A549 (cell line): ENCODE measurements at regions not wholly inside any gene's neighbourhood (a gene's known extent, or its start where the extent isn't known, plus 50 kb on each side); places are given as distances from the start of the nearest gene placed in this dataset.

Source experiments
- ATAC-seq, 2 experiments: fragments of 200-7000 bp in 1 of 2; fragments of >200 bp in 1 of 2; cut with Nextera tagmentation in 1 of 2; cut with Tn5 transposase in 1 of 2; 3 replicates each; pipeline versions ENCODE4 v1.8.0 to v1.9.1; 2018 to 2020; ENCODE audit warnings: mild to moderate bottlenecking in 1 of 2, moderate library complexity in 1 of 2
- CTCF ChIA-PET: fragments of 300-600 bp; sonication (Branson Sonifier 250); formaldehyde crosslinking; extraction: SDS; loops from one replicate; lab custom pipeline; 2021; ENCODE audit warnings: antibody characterized with exemption, inconsistent platforms; lab: Yijun Ruan, JAX
- POLR2A ChIA-PET: fragments of 350-600 bp; formaldehyde crosslinking; extraction: SDS; loops from one replicate; lab custom pipeline; 2021; ENCODE audit warnings: antibody characterized with exemption, inconsistent platforms; lab: Yijun Ruan, JAX
- DNase-seq, 2 experiments: peaks; one replicate each; pipeline versions ENCODE4 v3.0.0 to v3.0.0-alpha.2; 2011 to 2016; ENCODE audit warnings: low read depth in 1 of 2, low spot score in 1 of 2
- FAIRE-seq: peaks from 2 replicates; lab custom pipeline; 2011; peaks lifted over from hg19 to GRCh38; lab: Jason Lieb, UNC
- H3K27ac ChIP-seq, 2 experiments: fragments of >200 bp; sonication (Bioruptor Twin); formaldehyde crosslinking; 3 replicates each; pipeline ENCODE4 v1.5.1; 2016 to 2017
- H3K4me1 ChIP-seq: fragments of >200 bp; sonication (Bioruptor Twin); formaldehyde crosslinking; 3 replicates; pipeline ENCODE4 v1.6.1; 2016
- H3K4me2 ChIP-seq: fragments of >200 bp; sonication (Bioruptor Twin); formaldehyde crosslinking; 3 replicates; pipeline ENCODE4 v1.6.1; 2016
- H3K4me3 ChIP-seq: fragments of >200 bp; sonication (Bioruptor Twin); formaldehyde crosslinking; 3 replicates; pipeline ENCODE4 v1.5.1; 2016
- H3K9me3 ChIP-seq: fragments of >200 bp; sonication (Bioruptor Twin); formaldehyde crosslinking; 3 replicates; pipeline ENCODE4 v1.6.1; 2016
- ATOH8 ChIP-seq: fragments of 250-450 bp; sonication (Bioruptor Pico); IDR thresholded peaks from 2 replicates; pipeline ENCODE4 v1.5.0; 2020; ENCODE audit warnings: low read depth, mild to moderate bottlenecking, moderate library complexity
- BHLHE40 ChIP-seq: IDR thresholded peaks from 2 replicates; pipeline ENCODE4 v1.6.1; 2012; ENCODE audit warnings: low read depth, low read length, inconsistent platforms
- CBX2 ChIP-seq: fragments of 200-600 bp; sonication (generic); IDR thresholded peaks from 2 replicates; pipeline ENCODE4 v1.6.1; 2016; ENCODE audit warnings: low read depth, mild to moderate bottlenecking, borderline replicate concordance
- CBX8 ChIP-seq: fragments of 200-600 bp; sonication (generic); IDR thresholded peaks from 2 replicates; pipeline ENCODE4 v1.6.1; 2016
- CHD4 ChIP-seq: fragments of 200-600 bp; sonication (generic); IDR thresholded peaks from 2 replicates; pipeline ENCODE4 v1.6.1; 2016; ENCODE audit warnings: antibody characterized with exemption, mild to moderate bottlenecking, borderline replicate concordance
- CTCF ChIP-seq: fragments of >200 bp; sonication (Bioruptor Twin); formaldehyde crosslinking; IDR thresholded peaks from 3 replicates; pipeline ENCODE4 v1.5.1; 2016
- EHF ChIP-seq: fragments of 250-450 bp; sonication (Bioruptor Pico); IDR thresholded peaks from 2 replicates; pipeline ENCODE4 v1.5.0; 2020; ENCODE audit warnings: mild to moderate bottlenecking
- EHMT2 ChIP-seq: fragments of 200-600 bp; sonication (generic); IDR thresholded peaks from 2 replicates; pipeline ENCODE4 v1.6.1; 2016; ENCODE audit warnings: antibody characterized with exemption, low read depth, mild to moderate bottlenecking, moderate library complexity
- ELK1 ChIP-seq: fragments of 150-350 bp; IDR thresholded peaks from 2 replicates; pipeline ENCODE4 v1.6.1; 2014; ENCODE audit warnings: low read depth, mild to moderate bottlenecking, low read length
- FOXS1 ChIP-seq: fragments of 250-450 bp; sonication (Bioruptor Pico); IDR thresholded peaks from 2 replicates; pipeline ENCODE4 v1.5.0; 2020; ENCODE audit warnings: mild to moderate bottlenecking, moderate library complexity
- HMGXB4 ChIP-seq: fragments of 250-450 bp; sonication (Bioruptor Pico); IDR thresholded peaks from 2 replicates; pipeline ENCODE4 v1.5.0; 2021; ENCODE audit warnings: mild to moderate bottlenecking, moderate library complexity, borderline replicate concordance
- HOXB13 ChIP-seq: fragments of 250-450 bp; sonication (Bioruptor Pico); IDR thresholded peaks from 2 replicates; pipeline ENCODE4 v1.5.0; 2020; ENCODE audit warnings: low read depth, mild to moderate bottlenecking, moderate library complexity
- HOXB5 ChIP-seq: fragments of 250-450 bp; sonication (Bioruptor Pico); IDR thresholded peaks from 2 replicates; pipeline ENCODE4 v1.5.0; 2020; ENCODE audit warnings: mild to moderate bottlenecking, moderate library complexity
- JUNB ChIP-seq: fragments of >200 bp; sonication (Bioruptor Twin); formaldehyde crosslinking; IDR thresholded peaks from 2 replicates; pipeline ENCODE4 v1.6.1; 2016
- MAFK ChIP-seq: fragments of 450-650 bp; IDR thresholded peaks from 2 replicates; pipeline ENCODE4 v1.6.1; 2014; ENCODE audit not compliant: partially characterized antibody
- POLR2A ChIP-seq: IDR thresholded peaks from 2 replicates; pipeline ENCODE4 v1.6.1; 2012; ENCODE audit warnings: mild to moderate bottlenecking, low read length
- RFX5 ChIP-seq: fragments of 450-650 bp; IDR thresholded peaks from 2 replicates; pipeline ENCODE4 v1.7.1; 2014; ENCODE audit warnings: antibody characterized with exemption, mild to moderate bottlenecking, moderate library complexity
- RNF2 ChIP-seq: fragments of 200-600 bp; sonication (generic); IDR thresholded peaks from 2 replicates; pipeline ENCODE4 v1.6.1; 2016; ENCODE audit warnings: low read depth, mild to moderate bottlenecking, antibody characterized with exemption, moderate library complexity, borderline replicate concordance
- SREBF2 ChIP-seq: fragments of 450-650 bp; IDR thresholded peaks from 2 replicates; pipeline ENCODE4 v1.6.1; 2014; ENCODE audit warnings: mild to moderate bottlenecking, moderate library complexity
- USF2 ChIP-seq: fragments of 450-650 bp; IDR thresholded peaks from 2 replicates; pipeline ENCODE4 v1.6.1; 2014; ENCODE audit warnings: antibody characterized with exemption
- ZC3H11A ChIP-seq: fragments of 450-650 bp; IDR thresholded peaks from 2 replicates; pipeline ENCODE4 v1.6.1; 2014; ENCODE audit warnings: antibody characterized with exemption, mild to moderate bottlenecking
- ZNF302 ChIP-seq: fragments of 250-450 bp; sonication (Bioruptor Pico); IDR thresholded peaks from 2 replicates; pipeline ENCODE4 v1.9.0; 2021; ENCODE audit warnings: inconsistent platforms, mild to moderate bottlenecking, moderate library complexity
- ZSCAN20 ChIP-seq: fragments of 250-450 bp; sonication (Bioruptor Pico); IDR thresholded peaks from 2 replicates; pipeline ENCODE4 v1.8.0; 2022; ENCODE audit warnings: mild to moderate bottlenecking, moderate library complexity
- WGBS: methylation state at CpG from one replicate; pipeline ENCODE4 v1.1.6; 2017; ENCODE audit errors: missing lambda C conversion rate; 5-methylcytosine and 5-hydroxymethylcytosine counted together

- POLR2A ChIA-PET, result no interaction called here
- no peak overlapping the region for H3K4me2 ChIP-seq
- TF ChIP-seq HMGXB4 (CRISPR knock-in tag), result no peak
- no peak for TF ChIP-seq CBX2
- no peak for TF ChIP-seq SREBF2
- TF ChIP-seq USF2, result no peak
- TF ChIP-seq HOXB5, result no peak
- no peak for TF ChIP-seq ZNF302 (CRISPR knock-in tag)
- TF ChIP-seq RFX5, result no peak
- TF ChIP-seq MAFK, result no peak
- no peak for TF ChIP-seq HOXB13 (CRISPR knock-in tag)
- TF ChIP-seq EHF, result no peak
- TF ChIP-seq JUNB, result no peak
- no peak for TF ChIP-seq CBX8
- TF ChIP-seq ZSCAN20 (CRISPR knock-in tag), result no peak
- TF ChIP-seq ZC3H11A, result no peak
- TF ChIP-seq ELK1, result no peak
- TF ChIP-seq EHMT2, result no peak
- TF ChIP-seq, all 56 proteins: peak for 0
- H3K4me3 ChIP-seq, result no peak overlapping the region
- ATAC-seq (no peak), DNase-seq (no peak), FAIRE-seq (peak; percentile 49)
- 84% methylated on average over 3 of the region's 3 CpGs for WGBS
- CTCF ChIA-PET, result interaction anchor here (0.8 to 1.2 kb wide), 4 partner anchors 35 to 134 kb away, joined by 3 to 4 read pairs (median 3); no protein-coding TSS in a partner anchor
- no peaks in the 10 kb centered on the region for H3K4me1 ChIP-seq
- peaks cover 14% of the 10 kb centered on the region for H3K9me3 ChIP-seq
- H3K27ac ChIP-seq, result no peak overlapping the region
These were observed 102.0 kb upstream of the YWHAQ start for GRCh38 chr2:9732824-9733223.

- WGBS, result 31% methylated on average over 1 of the region's 1 CpG
- Histone ChIP-seq H3K9me3 (peaks cover 14% of the 10 kb centered on the region), H3K27ac (no peak overlapping the region), H3K4me3 (no peak overlapping the region), H3K4me1 (no peaks in the 10 kb centered on the region), H3K4me2 (no peak overlapping the region)
- no peak for DNase-seq
- POLR2A ChIA-PET, result no interaction called here
- no peak for TF ChIP-seq BHLHE40
- no peak for TF ChIP-seq CHD4
- no peak for TF ChIP-seq HOXB13 (CRISPR knock-in tag)
- no peak for TF ChIP-seq RNF2
- no peak for TF ChIP-seq POLR2A
- no peak for TF ChIP-seq ATOH8 (CRISPR knock-in tag)
- no peak for TF ChIP-seq CTCF
- TF ChIP-seq FOXS1 (CRISPR knock-in tag), result no peak
- no peak for FAIRE-seq
- CTCF ChIA-PET, result no interaction called here
- ATAC-seq, result no peak
These were observed 103.5 kb upstream of the YWHAQ start for GRCh38 chr2:9734308-9734707.
